ENCODE measurements at regions not wholly inside any gene's neighbourhood (a gene's known extent, or its start where the extent isn't known, plus 50 kb on each side); places are given as distances from the start of the nearest gene placed in this dataset.

DNA sequence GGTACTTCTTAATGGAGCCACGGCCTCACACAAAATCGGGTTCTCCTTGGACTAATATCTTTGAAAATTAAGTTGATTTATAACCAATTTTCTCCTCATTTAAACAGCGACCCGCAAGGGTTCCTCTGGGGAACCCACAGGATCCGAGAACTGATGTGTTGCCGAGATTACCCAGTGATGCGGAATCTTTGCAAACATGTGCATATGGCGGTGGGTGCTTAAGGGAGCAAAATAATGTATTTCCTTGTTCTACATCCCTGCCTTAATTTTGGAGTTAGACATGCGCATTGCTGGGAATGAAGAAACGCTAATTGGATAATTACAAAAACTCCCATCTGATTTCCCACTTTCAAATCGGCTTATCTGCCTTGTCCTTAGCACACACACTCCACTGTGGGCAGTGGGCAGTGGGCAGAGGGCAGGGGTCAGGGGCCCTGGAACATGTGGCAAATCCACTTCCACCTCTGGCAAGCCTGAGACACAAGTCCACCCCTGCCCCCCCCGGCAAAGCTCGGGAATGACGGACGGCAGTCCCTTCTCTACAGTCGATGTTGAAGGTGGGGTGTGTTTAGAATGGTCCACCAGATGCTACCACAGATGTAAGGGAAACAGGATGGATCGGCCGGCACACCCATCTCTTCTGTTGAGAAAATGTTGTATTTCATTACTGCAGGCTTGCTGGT lies 137.4 kb upstream of the CDH4 start:
- no peak overlapping the region for H3K4me2 ChIP-seq (ENCODE audit: low read depth, low read length, poor library complexity, severe bottlenecking)
- TF ChIP-seq, protein P1, sequence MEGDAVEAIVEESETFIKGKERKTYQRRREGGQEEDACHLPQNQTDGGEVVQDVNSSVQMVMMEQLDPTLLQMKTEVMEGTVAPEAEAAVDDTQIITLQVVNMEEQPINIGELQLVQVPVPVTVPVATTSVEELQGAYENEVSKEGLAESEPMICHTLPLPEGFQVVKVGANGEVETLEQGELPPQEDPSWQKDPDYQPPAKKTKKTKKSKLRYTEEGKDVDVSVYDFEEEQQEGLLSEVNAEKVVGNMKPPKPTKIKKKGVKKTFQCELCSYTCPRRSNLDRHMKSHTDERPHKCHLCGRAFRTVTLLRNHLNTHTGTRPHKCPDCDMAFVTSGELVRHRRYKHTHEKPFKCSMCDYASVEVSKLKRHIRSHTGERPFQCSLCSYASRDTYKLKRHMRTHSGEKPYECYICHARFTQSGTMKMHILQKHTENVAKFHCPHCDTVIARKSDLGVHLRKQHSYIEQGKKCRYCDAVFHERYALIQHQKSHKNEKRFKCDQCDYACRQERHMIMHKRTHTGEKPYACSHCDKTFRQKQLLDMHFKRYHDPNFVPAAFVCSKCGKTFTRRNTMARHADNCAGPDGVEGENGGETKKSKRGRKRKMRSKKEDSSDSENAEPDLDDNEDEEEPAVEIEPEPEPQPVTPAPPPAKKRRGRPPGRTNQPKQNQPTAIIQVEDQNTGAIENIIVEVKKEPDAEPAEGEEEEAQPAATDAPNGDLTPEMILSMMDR (IDR thresholded peaks at IDR 0.05; ENCODE audit: insufficient read depth, low read length, poor library complexity, severe bottlenecking), result no peak
- TF ChIP-seq EZH2phosphoT487 (conservative IDR thresholded peaks at IDR 0.05; ENCODE audit: low read length), result no peak

GRCh38 chr20:61115364-61116065 lies 136.5 kb upstream of the CDH4 start:
- no peak overlapping the region for H3K9ac ChIP-seq (ENCODE audit: low read length)
- no peak overlapping the region for H3K4me3 ChIP-seq (ENCODE audit: insufficient read depth, low read length, poor library complexity, severe bottlenecking)
- H3K27me3 ChIP-seq (ENCODE audit: low read length), result no peaks in the 10 kb centered on the region
- H4K20me1 ChIP-seq (ENCODE audit: low read depth, low read length), result no peaks in the 10 kb centered on the region
- no peaks in the 10 kb centered on the region for H3K36me3 ChIP-seq (ENCODE audit: low read length)
- no peaks in the 10 kb centered on the region for H3K9me3 ChIP-seq (ENCODE audit: insufficient read depth, low read length)
- TF ChIP-seq EZH2phosphoT487 (conservative IDR thresholded peaks at IDR 0.05; ENCODE audit: low read length), result no peak
- TF ChIP-seq, protein P1 (IDR thresholded peaks at IDR 0.05; ENCODE audit: insufficient read depth, low read length, poor library complexity, severe bottlenecking), result no peak
- H3K4me2 ChIP-seq (ENCODE audit: low read depth, low read length, poor library complexity, severe bottlenecking), result no peak overlapping the region
- no peaks in the 10 kb centered on the region for H3K9me2 ChIP-seq (replicated peaks; ENCODE audit: insufficient read depth, low read length)
- H3F3A ChIP-seq (ENCODE audit: insufficient read depth), result no peaks in the 10 kb centered on the region
- H3K27ac ChIP-seq (ENCODE audit: low read depth, low read length), result no peak overlapping the region
- no peaks in the 10 kb centered on the region for H3K79me2 ChIP-seq (ENCODE audit: insufficient read depth, low read length)
- H2AFZ ChIP-seq (ENCODE audit: low read depth, low read length, severe bottlenecking), result no peak overlapping the region

More for the DNA sequence above, 137.4 kb upstream of the CDH4 start:
- Histone ChIP-seq H3K9me2 (replicated peaks; ENCODE audit: insufficient read depth, low read length) (no peaks in the 10 kb centered on the region), H3K9ac (ENCODE audit: low read length) (no peak overlapping the region), H3K9me3 (ENCODE audit: insufficient read depth, low read length) (no peaks in the 10 kb centered on the region), H3F3A (ENCODE audit: insufficient read depth) (no peaks in the 10 kb centered on the region), H2AFZ (ENCODE audit: low read depth, low read length, severe bottlenecking) (no peak overlapping the region), H3K36me3 (ENCODE audit: low read length) (no peaks in the 10 kb centered on the region), H3K27ac (ENCODE audit: low read depth, low read length) (no peak overlapping the region), H4K20me1 (ENCODE audit: low read depth, low read length) (no peaks in the 10 kb centered on the region), H3K4me3 (ENCODE audit: insufficient read depth, low read length, poor library complexity, severe bottlenecking) (no peak overlapping the region), H3K79me2 (ENCODE audit: insufficient read depth, low read length) (no peaks in the 10 kb centered on the region), H3K27me3 (ENCODE audit: low read length) (no peaks in the 10 kb centered on the region)

GRCh38 chr20:61117725-61118124 lies 134.3 kb upstream of the CDH4 start:
- TF ChIP-seq EZH2phosphoT487 (conservative IDR thresholded peaks at IDR 0.05; ENCODE audit: low read length), result no peak
- TF ChIP-seq, protein P1 (IDR thresholded peaks at IDR 0.05; ENCODE audit: insufficient read depth, low read length, poor library complexity, severe bottlenecking), result no peak
- no peaks in the 10 kb centered on the region for H3K9me2 ChIP-seq (replicated peaks; ENCODE audit: insufficient read depth, low read length)
- no peak overlapping the region for H2AFZ ChIP-seq (ENCODE audit: low read depth, low read length, severe bottlenecking)
- no peaks in the 10 kb centered on the region for H3K79me2 ChIP-seq (ENCODE audit: insufficient read depth, low read length)
- H3F3A ChIP-seq (ENCODE audit: insufficient read depth), result no peaks in the 10 kb centered on the region
- no peak overlapping the region for H3K4me3 ChIP-seq (ENCODE audit: insufficient read depth, low read length, poor library complexity, severe bottlenecking)
- H3K9ac ChIP-seq (ENCODE audit: low read length), result no peak overlapping the region
- no peaks in the 10 kb centered on the region for H3K36me3 ChIP-seq (ENCODE audit: low read length)
- H3K4me2 ChIP-seq (ENCODE audit: low read depth, low read length, poor library complexity, severe bottlenecking), result no peak overlapping the region
- H3K27me3 ChIP-seq (ENCODE audit: low read length), result no peaks in the 10 kb centered on the region
- H4K20me1 ChIP-seq (ENCODE audit: low read depth, low read length), result no peaks in the 10 kb centered on the region
- no peak overlapping the region for H3K27ac ChIP-seq (ENCODE audit: low read depth, low read length)
- H3K9me3 ChIP-seq (ENCODE audit: insufficient read depth, low read length), result no peaks in the 10 kb centered on the region
